ENCODE measurements at regions not wholly inside any gene's neighbourhood (a gene's known extent, or its start where the extent isn't known, plus 50 kb on each side); places are given as distances from the start of the nearest gene placed in this dataset.

DNA sequence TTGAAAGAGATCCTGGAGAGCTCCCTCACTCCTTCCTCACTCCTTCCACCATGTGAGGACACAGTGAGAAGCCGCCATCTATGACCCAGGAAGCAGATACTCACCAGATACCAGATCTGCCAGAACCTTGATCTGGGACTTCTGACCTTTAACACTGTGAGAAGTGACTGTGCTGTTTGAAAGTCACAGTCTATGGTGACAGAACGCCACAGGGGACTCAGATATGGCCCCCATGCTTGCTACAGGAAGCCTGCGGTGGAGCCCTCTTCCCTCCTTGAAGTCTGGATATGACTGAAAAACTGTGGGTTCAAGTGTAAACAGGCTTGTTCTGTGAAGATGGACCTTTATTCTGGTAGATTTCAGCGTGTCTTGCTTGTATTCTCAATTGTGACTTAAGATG, 297.8 kb downstream of the KLF6 start:
- no peak for DNase-seq (ENCODE audit: low read depth in 1 of 2, low spot score in 1 of 2)

- DNase-seq (ENCODE audit: low read depth in 1 of 2, low spot score in 1 of 2) = no peak
These were observed 298.5 kb downstream of the KLF6 start for GRCh38 chr10:3486346-3487065.

- no peak for DNase-seq (ENCODE audit: low read depth in 1 of 2, low spot score in 1 of 2)
These were observed 299.8 kb downstream of the KLF6 start for GRCh38 chr10:3485057-3485686.

GRCh38 chr10:3484306-3485056, 300.5 kb downstream of the KLF6 start:
- no peak for DNase-seq (ENCODE audit: low read depth in 1 of 2, low spot score in 1 of 2)

DNA sequence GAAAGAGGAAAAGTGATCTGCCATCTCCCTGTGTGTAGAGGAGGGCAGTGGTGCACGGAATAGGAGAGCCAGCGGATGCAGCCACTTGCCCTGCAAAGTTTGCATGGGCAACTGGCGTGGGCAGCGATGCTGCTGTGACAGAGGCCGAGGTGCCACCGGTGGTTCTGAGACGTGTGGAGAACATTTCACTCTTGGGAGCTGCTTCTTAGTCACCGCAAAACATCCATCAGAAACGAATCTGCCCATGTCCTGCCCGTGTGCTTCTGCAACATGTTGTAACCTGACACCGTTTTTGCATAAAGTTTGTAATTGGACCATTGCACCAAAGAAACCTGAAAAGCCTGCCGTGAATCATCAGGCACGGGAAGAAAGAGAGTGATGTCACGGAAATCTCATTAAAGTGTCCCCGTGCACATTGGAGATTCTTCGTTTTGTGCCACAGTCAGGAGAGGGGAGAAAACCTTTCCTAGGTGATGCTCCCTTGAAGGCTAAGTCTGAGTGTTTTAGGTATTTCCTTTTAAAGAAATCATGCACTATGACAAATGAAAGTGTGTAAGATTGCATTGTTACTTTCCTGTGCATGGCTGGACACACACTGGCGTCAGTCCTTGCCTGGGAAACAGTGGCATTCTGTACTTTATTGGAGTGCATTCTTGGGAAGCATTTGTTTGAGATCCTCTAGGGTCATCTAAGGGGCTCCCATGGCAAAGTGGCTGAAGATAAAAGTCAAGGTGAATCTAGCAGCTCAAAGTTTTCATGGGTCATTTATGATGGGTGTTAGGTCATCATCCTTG, 302.6 kb downstream of the KLF6 start:
- no peak for DNase-seq (ENCODE audit: low read depth in 1 of 2, low spot score in 1 of 2)

GRCh38 chr10:3481496-3481895, 303.5 kb downstream of the KLF6 start:
- DNase-seq (ENCODE audit: low read depth in 1 of 2, low spot score in 1 of 2) = no peak

GRCh38 chr10:3480990-3481315, 304.1 kb downstream of the KLF6 start:
- no peak for DNase-seq (ENCODE audit: low read depth in 1 of 2, low spot score in 1 of 2)

- no peak for DNase-seq (ENCODE audit: low read depth in 1 of 2, low spot score in 1 of 2)
These were observed 304.6 kb downstream of the KLF6 start for GRCh38 chr10:3480281-3480989.

- DNase-seq (ENCODE audit: low read depth in 1 of 2, low spot score in 1 of 2) = no peak
These were observed 306.2 kb upstream of the PITRM1 start for GRCh38 chr10:3478632-3479240.

GRCh38 chr10:3478153-3478552, 305.6 kb upstream of the PITRM1 start:
- DNase-seq (ENCODE audit: low read depth in 1 of 2, low spot score in 1 of 2) = no peak

DNA sequence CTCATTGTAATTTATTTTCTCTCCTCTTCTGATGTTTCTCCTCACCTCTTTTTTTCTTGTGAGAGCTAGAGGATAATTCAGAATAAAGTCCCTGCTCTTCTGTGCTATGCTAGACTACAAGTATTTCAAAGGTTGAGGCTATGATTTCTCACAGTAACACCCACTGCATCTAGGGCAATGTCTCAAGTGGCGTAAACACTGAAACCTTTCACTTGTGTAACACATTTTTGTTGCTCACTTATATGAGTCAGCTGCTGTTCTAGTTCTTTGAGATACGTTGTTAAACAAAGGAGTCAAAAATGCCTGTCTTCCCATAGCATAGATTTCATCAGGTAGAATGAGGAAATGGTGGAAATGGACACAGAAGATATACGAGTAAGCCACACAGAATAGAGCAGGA, 305.1 kb upstream of the PITRM1 start:
- no peak for DNase-seq (ENCODE audit: low read depth in 1 of 2, low spot score in 1 of 2)

DNA sequence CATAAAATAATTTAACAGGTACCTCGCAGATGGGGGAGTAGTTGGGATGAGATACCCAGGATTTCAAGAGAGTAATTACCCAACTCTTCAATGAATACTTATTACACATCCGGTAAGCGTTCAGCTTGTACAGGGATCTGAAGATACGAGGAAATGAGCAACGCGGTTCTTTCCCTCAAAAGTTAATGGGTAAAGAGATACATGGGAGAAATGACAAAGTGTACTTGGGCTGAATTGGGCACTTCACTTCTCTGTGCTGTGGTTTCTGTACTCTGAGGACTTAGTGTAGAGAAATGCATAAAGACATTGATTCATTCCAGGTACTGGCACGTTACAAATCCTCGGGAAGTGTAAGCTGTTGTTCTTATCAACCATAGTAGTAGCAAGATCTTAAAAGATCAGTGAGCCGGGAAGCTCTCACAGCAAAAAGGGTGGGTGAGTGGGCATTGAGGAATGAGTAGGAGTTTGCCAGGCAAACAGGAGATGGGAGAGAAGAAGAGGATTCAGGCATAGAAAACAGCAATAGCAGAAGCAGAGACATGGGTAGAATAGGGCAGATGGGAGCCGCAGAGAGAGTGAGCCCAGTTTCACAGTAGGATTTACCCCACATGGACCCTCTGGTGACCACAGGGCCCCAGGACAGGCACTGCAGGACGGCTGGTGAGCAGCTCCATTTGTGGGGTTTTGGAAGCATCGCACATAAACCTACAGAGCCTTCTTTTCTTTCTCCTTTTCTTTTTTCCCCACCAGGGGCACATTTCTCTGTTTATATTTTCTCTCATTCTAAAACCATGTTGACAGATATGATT, 304.3 kb upstream of the PITRM1 start:
- no peak for DNase-seq (ENCODE audit: low read depth in 1 of 2, low spot score in 1 of 2)

DNA sequence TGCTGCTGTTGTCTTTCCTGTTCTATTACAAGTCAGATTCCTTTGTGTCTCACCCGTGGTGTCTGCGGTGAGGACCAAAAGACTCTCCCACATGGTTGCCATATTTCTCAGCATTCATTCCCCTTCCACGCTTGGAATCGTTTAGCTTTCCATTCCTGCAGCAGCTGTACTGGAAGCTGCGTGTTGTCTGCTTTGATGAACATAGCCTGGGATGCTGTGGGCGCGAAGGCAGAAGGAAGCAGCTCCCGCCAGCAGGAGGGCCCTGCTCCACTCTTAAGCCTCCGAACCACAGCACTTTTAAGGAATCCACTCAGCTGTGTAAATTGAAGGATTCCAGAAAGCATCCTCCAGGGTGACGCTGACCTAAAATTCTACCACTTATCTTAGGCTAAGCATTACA, 303.6 kb upstream of the PITRM1 start:
- no peak for DNase-seq (ENCODE audit: low read depth in 1 of 2, low spot score in 1 of 2)

DNA sequence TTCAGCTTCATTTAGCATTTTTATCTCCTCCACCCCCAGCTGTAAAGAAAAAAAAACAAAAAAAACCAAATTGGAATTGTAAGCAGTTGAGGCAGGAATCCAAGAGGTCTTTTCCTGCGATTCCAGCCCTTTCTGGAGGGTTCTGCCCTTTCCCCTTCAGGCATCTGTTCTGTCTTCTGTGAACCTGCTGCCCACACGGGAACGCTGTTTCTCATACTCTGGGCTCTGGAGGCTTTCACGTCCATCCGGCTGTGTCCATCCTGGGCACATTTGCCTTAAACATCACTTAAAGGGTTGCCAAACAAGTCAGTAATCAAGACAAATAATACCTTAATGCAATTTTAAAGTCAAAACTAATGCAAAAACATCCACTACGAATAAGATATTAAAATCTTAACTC, 302.8 kb upstream of the PITRM1 start:
- DNase-seq (ENCODE audit: low read depth in 1 of 2, low spot score in 1 of 2) = no peak

DNA sequence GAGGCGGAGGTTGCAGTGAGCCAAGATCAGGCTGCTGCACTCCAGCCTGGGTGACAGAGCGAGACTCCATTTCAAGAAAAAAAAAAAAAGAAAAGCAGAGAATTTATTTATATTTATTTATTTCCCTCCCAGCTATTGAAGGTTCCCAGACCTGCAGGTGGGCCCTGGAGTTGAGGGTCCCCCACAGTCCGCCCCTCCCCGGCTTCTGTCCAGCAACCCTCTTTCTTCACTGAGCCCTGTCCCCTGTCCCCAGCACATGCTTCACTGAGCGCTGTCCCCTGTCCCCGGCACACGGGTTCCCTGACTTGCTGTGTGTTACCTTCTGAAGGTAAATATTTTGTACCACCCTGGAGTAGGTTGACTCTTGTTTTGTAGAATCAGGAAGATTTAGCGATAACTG, 301.7 kb upstream of the PITRM1 start:
- DNase-seq (ENCODE audit: low read depth in 1 of 2, low spot score in 1 of 2) = no peak

DNA sequence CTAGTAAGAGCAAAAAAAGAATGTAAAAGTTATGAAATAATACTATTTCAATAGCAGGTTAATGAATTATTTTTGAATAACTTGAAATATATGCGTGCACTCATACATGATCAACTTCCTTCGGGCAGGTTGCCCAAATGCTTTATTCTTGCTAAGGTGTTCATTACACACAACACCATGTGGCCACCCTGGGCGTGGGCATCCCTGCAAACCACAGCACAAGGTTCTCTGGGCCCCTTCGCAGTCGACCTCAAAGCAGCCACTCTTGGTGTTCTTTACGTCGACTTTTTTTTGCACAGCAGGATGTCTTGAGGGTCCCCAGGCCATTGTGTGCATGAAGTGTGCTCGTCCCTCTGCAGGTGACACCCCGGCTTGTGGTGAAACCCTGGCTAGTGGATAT, 300.7 kb upstream of the PITRM1 start:
- no peak for DNase-seq (ENCODE audit: low read depth in 1 of 2, low spot score in 1 of 2)

DNA sequence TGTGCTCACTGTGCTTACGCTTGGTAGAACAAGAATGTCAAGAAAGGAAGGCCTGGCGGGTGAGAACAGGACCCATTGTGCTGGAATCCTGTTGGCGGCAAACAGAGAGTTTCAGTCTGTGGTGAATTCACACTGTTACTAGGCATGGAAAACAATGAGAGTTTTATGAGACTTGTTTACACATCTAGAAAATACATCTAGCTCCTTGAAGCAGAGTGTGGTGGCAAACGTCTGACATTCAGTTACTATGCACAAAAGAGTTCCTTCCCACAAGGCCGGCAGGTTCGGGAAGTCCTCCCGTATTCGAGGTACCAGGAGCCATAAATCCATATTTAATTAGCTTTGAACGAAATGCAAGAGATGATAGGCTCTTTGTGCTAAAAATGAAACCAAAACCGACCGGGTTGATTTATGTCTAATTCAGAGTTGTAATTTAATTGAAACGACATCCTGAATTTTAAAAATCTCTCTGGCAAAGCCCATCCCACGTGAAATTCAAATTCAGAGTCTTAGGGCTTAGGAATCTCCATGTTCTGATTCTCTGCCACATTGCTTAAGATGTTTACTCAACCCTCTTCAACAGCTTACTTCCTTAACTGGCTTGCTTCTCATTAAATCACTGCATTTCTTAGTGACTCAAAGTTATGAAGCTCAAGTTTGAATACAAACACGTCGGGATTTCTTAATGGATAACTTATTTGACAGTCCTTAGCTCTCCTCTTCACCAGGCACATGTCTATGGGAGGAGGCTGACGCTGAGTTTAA, 299.9 kb upstream of the PITRM1 start:
- DNase-seq (ENCODE audit: low read depth in 1 of 2, low spot score in 1 of 2) = no peak

GRCh38 chr10:3471927-3472286, 299.3 kb upstream of the PITRM1 start:
- no peak for DNase-seq (ENCODE audit: low read depth in 1 of 2, low spot score in 1 of 2)

DNA sequence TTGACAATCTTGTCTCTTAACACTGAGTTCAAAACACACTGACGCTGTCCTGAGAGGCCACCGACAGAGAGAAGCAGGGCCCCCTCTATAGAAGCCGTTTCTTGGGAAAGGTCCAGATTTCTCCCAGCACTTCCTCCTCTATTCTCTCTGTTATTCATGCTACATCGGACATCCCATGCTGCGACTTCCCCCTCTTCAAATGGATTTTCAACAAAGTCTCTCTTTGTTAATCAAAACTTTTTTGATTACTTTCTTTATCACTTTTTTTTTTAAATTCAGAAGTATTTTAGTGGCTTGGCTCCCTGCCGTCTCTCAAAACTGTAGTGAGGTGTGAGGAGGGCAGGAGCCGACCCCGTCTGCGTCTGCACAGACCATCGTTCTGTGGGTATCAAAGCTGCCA, 298.9 kb upstream of the PITRM1 start:
- no peak for DNase-seq (ENCODE audit: low read depth in 1 of 2, low spot score in 1 of 2)

All from stimulated activated CD4-positive, alpha-beta T cell treated with anti-CD3 and anti-CD28 coated beads, Interleukin-15, amount 100 ng/mL, for 1 hour (primary cell).